Parathyroid adenoma (tissue), 2 donors: ENCODE measurements at regions not wholly inside any gene's neighbourhood (a gene's known extent, or its start where the extent isn't known, plus 50 kb on each side); places are given as distances from the start of the nearest gene placed in this dataset.

Experiments
- H2AFZ ChIP-seq: fragments of 300-600 bp; sonication (generic); one replicate; pipeline ENCODE4 v1.7.0; 2017; ENCODE audit warnings: antibody characterized with exemption, mild to moderate bottlenecking
- H3K27ac ChIP-seq: fragments of 300-600 bp; sonication (generic); one replicate; pipeline ENCODE4 v1.7.0; 2017
- H3K27me3 ChIP-seq: fragments of 300-600 bp; sonication (generic); one replicate; pipeline ENCODE4 v1.7.0; 2017; ENCODE audit warnings: low read length; ENCODE audit not compliant: control insufficient read depth, insufficient read depth
- H3K36me3 ChIP-seq: fragments of 300-600 bp; sonication (generic); one replicate; pipeline ENCODE4 v1.7.0; 2017; ENCODE audit warnings: low read length; ENCODE audit not compliant: control insufficient read depth, insufficient read depth
- H3K4me1 ChIP-seq: fragments of 300-600 bp; sonication (generic); one replicate; pipeline ENCODE4 v1.7.0; 2017; ENCODE audit warnings: control low read depth
- H3K4me2 ChIP-seq: fragments of 300-600 bp; sonication (generic); one replicate; pipeline ENCODE4 v1.7.0; 2017; ENCODE audit warnings: low read length
- H3K4me3 ChIP-seq: fragments of 300-600 bp; sonication (generic); one replicate; pipeline ENCODE4 v1.7.0; 2017; ENCODE audit warnings: low read depth, low read length
- H3K79me2 ChIP-seq: fragments of 300-600 bp; sonication (generic); one replicate; pipeline ENCODE4 v1.7.0; 2017; ENCODE audit warnings: control low read depth
- H3K9ac ChIP-seq: fragments of 300-600 bp; sonication (generic); one replicate; pipeline ENCODE4 v1.7.0; 2017; ENCODE audit warnings: mild to moderate bottlenecking
- H3K9me3 ChIP-seq: fragments of 300-600 bp; sonication (generic); one replicate; pipeline ENCODE4 v1.7.0; 2017; ENCODE audit warnings: low read length; ENCODE audit not compliant: control insufficient read depth
- TF ChIP-seq, protein P1 (sequence below): fragments of 300-600 bp; sonication (generic); IDR thresholded peaks from one replicate; pipeline ENCODE4 v1.7.0; 2017; ENCODE audit warnings: antibody characterized with exemption, mild to moderate bottlenecking
- donor health status: primary hyperparathyroidism.

DNA sequence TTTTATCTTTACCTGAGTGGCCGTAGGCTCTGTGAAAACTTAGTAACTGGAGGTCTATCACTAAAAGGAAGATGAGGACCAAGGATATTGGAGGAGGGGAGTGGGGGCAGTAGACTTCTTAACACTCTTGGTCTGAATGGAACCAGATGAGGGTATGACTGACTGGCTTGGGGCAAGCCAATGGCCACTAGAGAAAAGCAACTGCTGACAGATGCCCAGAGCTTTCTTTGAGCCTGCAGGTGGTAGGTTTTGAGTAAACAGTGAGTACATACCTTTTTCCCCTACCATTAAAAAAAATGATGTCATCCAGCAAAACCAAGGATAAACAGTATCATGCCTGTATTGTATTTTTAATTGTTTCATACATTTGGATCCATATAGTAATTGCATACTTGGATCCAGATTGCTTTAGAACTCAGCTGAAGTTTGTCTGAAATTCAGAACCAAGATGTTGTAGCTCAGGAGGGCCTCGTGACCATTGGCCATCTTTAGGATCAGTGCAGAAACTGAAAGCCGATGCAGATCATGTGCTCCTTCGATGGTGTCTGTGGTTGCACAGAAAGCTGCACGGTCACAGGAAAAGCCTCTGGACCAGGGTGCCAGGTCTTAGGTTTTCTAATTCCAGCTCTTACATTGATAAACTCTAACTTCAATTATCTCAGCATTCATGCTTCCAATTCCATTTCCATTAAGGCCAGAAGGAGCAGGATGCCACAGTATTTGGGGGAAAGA lies 131.0 kb downstream of the PDGFRA start:
- Histone ChIP-seq H3K9ac (no peak overlapping the region), H3K27me3 (no peaks in the 10 kb centered on the region), H3K36me3 (no peaks in the 10 kb centered on the region), H3K4me3 (no peak overlapping the region), H3K9me3 (no peaks in the 10 kb centered on the region), H3K4me2 (no peak overlapping the region), H3K27ac (no peak overlapping the region), H2AFZ (no peak overlapping the region), H3K4me1 (no peaks in the 10 kb centered on the region), H3K79me2 (no peaks in the 10 kb centered on the region)
- TF ChIP-seq, protein P1, sequence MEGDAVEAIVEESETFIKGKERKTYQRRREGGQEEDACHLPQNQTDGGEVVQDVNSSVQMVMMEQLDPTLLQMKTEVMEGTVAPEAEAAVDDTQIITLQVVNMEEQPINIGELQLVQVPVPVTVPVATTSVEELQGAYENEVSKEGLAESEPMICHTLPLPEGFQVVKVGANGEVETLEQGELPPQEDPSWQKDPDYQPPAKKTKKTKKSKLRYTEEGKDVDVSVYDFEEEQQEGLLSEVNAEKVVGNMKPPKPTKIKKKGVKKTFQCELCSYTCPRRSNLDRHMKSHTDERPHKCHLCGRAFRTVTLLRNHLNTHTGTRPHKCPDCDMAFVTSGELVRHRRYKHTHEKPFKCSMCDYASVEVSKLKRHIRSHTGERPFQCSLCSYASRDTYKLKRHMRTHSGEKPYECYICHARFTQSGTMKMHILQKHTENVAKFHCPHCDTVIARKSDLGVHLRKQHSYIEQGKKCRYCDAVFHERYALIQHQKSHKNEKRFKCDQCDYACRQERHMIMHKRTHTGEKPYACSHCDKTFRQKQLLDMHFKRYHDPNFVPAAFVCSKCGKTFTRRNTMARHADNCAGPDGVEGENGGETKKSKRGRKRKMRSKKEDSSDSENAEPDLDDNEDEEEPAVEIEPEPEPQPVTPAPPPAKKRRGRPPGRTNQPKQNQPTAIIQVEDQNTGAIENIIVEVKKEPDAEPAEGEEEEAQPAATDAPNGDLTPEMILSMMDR = no peak

DNA sequence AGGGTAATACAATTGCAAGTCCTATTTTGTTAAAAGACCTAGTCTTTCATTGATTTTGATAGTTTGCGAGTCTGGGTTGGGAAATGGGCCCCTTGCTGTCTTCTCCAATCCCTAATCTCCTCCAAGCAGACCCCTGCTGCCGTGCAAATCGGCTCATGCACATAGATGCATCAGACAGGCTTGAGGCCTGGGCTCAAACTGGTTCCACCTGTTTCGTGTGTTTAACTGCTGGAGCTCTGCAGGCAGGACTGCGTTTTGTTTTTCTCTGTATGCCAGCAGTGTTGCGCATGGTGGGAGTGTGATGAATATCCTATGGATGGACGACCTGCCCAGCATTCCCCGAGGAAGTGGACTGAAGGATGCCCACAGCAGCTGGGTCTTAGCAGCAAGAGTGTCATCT lies 133.9 kb downstream of the PDGFRA start:
- no peaks in the 10 kb centered on the region for H3K27me3 ChIP-seq
- H3K79me2 ChIP-seq = no peaks in the 10 kb centered on the region
- no peaks in the 10 kb centered on the region for H3K9me3 ChIP-seq
- no peak overlapping the region for H2AFZ ChIP-seq
- H3K27ac ChIP-seq = no peak overlapping the region
- H3K9ac ChIP-seq = no peak overlapping the region
- TF ChIP-seq, protein P1 = no peak
- H3K4me1 ChIP-seq = no peaks in the 10 kb centered on the region
- H3K4me3 ChIP-seq = no peak overlapping the region
- no peaks in the 10 kb centered on the region for H3K36me3 ChIP-seq
- no peak overlapping the region for H3K4me2 ChIP-seq

DNA sequence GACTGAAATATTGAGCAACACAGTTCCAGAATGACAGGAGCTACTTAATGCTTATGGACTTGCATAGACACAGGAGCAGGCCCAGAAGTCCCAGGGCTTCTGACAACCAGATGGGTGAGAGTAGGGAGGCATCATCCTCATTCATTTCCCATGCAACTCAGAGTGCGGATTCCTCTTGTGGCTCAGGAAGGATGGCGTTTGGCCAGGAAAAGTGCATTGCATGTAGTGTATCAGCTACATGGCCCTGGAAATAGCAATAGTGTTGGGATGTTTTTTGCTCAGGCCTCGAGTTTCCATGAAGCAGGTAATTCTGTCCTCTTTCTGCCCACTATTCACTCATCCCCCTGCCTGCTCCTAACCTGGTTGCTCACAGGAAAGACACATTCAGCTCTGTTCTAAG lies 136.6 kb downstream of the PDGFRA start:
- Histone ChIP-seq H3K27ac (no peak overlapping the region), H3K9ac (no peak overlapping the region), H3K79me2 (no peaks in the 10 kb centered on the region), H2AFZ (no peak overlapping the region), H3K4me2 (no peak overlapping the region), H3K27me3 (no peaks in the 10 kb centered on the region), H3K36me3 (no peaks in the 10 kb centered on the region), H3K9me3 (no peaks in the 10 kb centered on the region), H3K4me1 (no peaks in the 10 kb centered on the region), H3K4me3 (no peak overlapping the region)
- TF ChIP-seq, protein P1 = no peak

DNA sequence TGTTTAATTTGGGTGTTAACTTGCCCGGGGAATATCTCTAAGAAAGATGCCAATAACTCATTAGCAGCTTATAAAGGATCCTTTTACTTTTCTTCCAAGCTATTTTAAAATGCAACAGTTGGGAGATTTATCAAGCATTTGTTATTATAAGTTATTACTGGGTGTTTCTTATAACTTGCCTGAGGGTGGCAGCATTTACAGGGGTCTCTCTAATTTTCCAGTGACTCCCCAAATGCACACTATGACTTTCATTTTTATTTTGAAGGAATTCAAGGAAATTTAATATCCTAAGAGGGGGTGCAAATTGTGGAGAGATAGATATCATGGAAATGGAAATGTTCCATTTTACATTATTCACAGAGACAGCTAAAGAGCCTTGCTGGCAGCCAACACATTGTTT lies 138.0 kb downstream of the PDGFRA start:
- H2AFZ ChIP-seq = no peak overlapping the region
- H3K27me3 ChIP-seq = no peaks in the 10 kb centered on the region

More for the DNA sequence above, 138.0 kb downstream of the PDGFRA start:
- no peak overlapping the region for H3K9ac ChIP-seq
- no peaks in the 10 kb centered on the region for H3K9me3 ChIP-seq
- no peak overlapping the region for H3K4me2 ChIP-seq
- no peak overlapping the region for H3K27ac ChIP-seq
- H3K4me3 ChIP-seq = no peak overlapping the region
- H3K36me3 ChIP-seq = no peaks in the 10 kb centered on the region
- TF ChIP-seq, protein P1 = no peak
- H3K79me2 ChIP-seq = no peaks in the 10 kb centered on the region
- H3K4me1 ChIP-seq = no peaks in the 10 kb centered on the region
